Activated CD8-positive, alpha-beta memory T cell treated with anti-CD3 and anti-CD28 coated beads for 48 hours (primary cell): ENCODE measurements at regions not wholly inside any gene's neighbourhood (a gene's known extent, or its start where the extent isn't known, plus 50 kb on each side); places are given as distances from the start of the nearest gene placed in this dataset.
"Not testable (repeated sequence)": the region's sequence is repeated elsewhere in the genome, so short reads cannot be mapped to it uniquely, and the experiment has no call there.

ENCODE experiments used
- DNase-seq, 3 experiments: peaks; one replicate each; pipeline ENCODE4 v3.0.0-alpha.2; 2020; ENCODE audit warnings: low read depth in 2 of 3, low spot score in 2 of 3

GRCh38 chr19:29056535-29056934 lies 156.4 kb downstream of the UQCRFS1 start:
- no peak for DNase-seq

- DNase-seq: no peak
Measured at GRCh38 chr19:29054886-29055675, 157.9 kb downstream of the UQCRFS1 start.

- no peak for DNase-seq
Measured at GRCh38 chr19:29048873-29049272, 164.1 kb downstream of the UQCRFS1 start.

- DNase-seq: no peak
Measured at GRCh38 chr19:29045679-29046254, 167.2 kb downstream of the UQCRFS1 start.

- no peak for DNase-seq
Measured at GRCh38 chr19:29044037-29044436, 168.9 kb downstream of the UQCRFS1 start.

- no peak for DNase-seq
Measured at GRCh38 chr19:29042450-29042849, 170.5 kb downstream of the UQCRFS1 start.

- DNase-seq: no peak
Measured at GRCh38 chr19:29040951-29041350, 172.0 kb downstream of the UQCRFS1 start.

- no peak for DNase-seq
Measured at GRCh38 chr19:29040292-29040691, 172.7 kb downstream of the UQCRFS1 start.

- DNase-seq: not testable (repeated sequence)
Measured at GRCh38 chr19:29039036-29039435, 173.9 kb downstream of the UQCRFS1 start.

- no peak for DNase-seq
Measured at GRCh38 chr19:29031216-29031615, 181.7 kb downstream of the UQCRFS1 start.

- no peak for DNase-seq
Measured at GRCh38 chr19:29029268-29029958, 183.5 kb downstream of the UQCRFS1 start.

- no peak for DNase-seq
Measured at GRCh38 chr19:29022599-29022998, 190.4 kb downstream of the UQCRFS1 start.

GRCh38 chr19:29022165-29022564 lies 190.8 kb downstream of the UQCRFS1 start:
- DNase-seq: no peak

GRCh38 chr19:29021232-29021916 lies 191.6 kb downstream of the UQCRFS1 start:
- DNase-seq: no peak

- no peak for DNase-seq
Measured at GRCh38 chr19:29019403-29019802, 193.5 kb downstream of the UQCRFS1 start.

- no peak for DNase-seq
Measured at GRCh38 chr19:29018542-29018941, 194.4 kb downstream of the UQCRFS1 start.

GRCh38 chr19:29017788-29018187 lies 195.2 kb downstream of the UQCRFS1 start:
- no peak for DNase-seq

- DNase-seq: no peak
Measured at GRCh38 chr19:29016926-29017760, 195.8 kb downstream of the UQCRFS1 start.

- no peak for DNase-seq
Measured at GRCh38 chr19:29016353-29016752, 196.6 kb downstream of the UQCRFS1 start.

- no peak for DNase-seq
Measured at GRCh38 chr19:29015569-29015968, 197.4 kb downstream of the UQCRFS1 start.
